ENCODE measurements at regions not wholly inside any gene's neighbourhood (a gene's known extent, or its start where the extent isn't known, plus 50 kb on each side); places are given as distances from the start of the nearest gene placed in this dataset.

GRCh38 chr9:85452841-85453240, 288.9 kb downstream of the AGTPBP1 start:
- no peak for DNase-seq
- Histone ChIP-seq H3K27me3 (no peaks in the 10 kb centered on the region), H3K9me3 (no peaks in the 10 kb centered on the region), H3K36me3 (no peaks in the 10 kb centered on the region), H3K4me1 (no peaks in the 10 kb centered on the region), H3K4me3 (no peak overlapping the region), H3K27ac (no peak overlapping the region)
- TF ChIP-seq CTCF (IDR thresholded peaks at IDR 0.05): no peak
- WGBS, 5 donors: 0 to 94% (median 47%) methylated on average over 1 of the region's 1 CpG
- intact Hi-C loops (cut with DNase I; ENCODE audit: low total_unique reads): no loop called here

- H3K27me3 ChIP-seq: no peaks in the 10 kb centered on the region
- no peaks in the 10 kb centered on the region for H3K4me1 ChIP-seq
- no peak overlapping the region for H3K4me3 ChIP-seq
- DNase-seq: no peak
- no peaks in the 10 kb centered on the region for H3K9me3 ChIP-seq
- no peak for TF ChIP-seq POLR2AphosphoS5 (IDR thresholded peaks at IDR 0.05)
- no peak for TF ChIP-seq CTCF (IDR thresholded peaks at IDR 0.05)
- no peak for TF ChIP-seq EP300 (IDR thresholded peaks at IDR 0.05)
- TF ChIP-seq POLR2A (IDR thresholded peaks at IDR 0.05): no peak
- intact Hi-C loops (cut with DNase I; ENCODE audit: low total_unique reads): no loop called here
- H3K27ac ChIP-seq: no peak overlapping the region
- no peaks in the 10 kb centered on the region for H3K36me3 ChIP-seq
- WGBS, 5 donors: 77 to 90% (median 89%) methylated on average over 1 to 3 of the region's 3 CpGs
Measured at GRCh38 chr9:85451680-85452079, 290.1 kb downstream of the AGTPBP1 start.

- no peak for TF ChIP-seq EP300 (IDR thresholded peaks at IDR 0.05)
- intact Hi-C loops (cut with DNase I; ENCODE audit: low total_unique reads): no loop called here
- DNase-seq: no peak
- no peaks in the 10 kb centered on the region for H3K4me1 ChIP-seq
- no peak overlapping the region for H3K27ac ChIP-seq
- no peaks in the 10 kb centered on the region for H3K9me3 ChIP-seq
- H3K36me3 ChIP-seq: no peaks in the 10 kb centered on the region
- no peak overlapping the region for H3K4me3 ChIP-seq
- no peaks in the 10 kb centered on the region for H3K27me3 ChIP-seq
Measured at GRCh38 chr9:85445887-85446286, 295.9 kb downstream of the AGTPBP1 start.

GRCh38 chr9:85444243-85444642, 297.5 kb downstream of the AGTPBP1 start:
- WGBS, 5 donors: 71 to 82% (median 75%) methylated on average over 5 of the region's 5 CpGs
- TF ChIP-seq EP300 (IDR thresholded peaks at IDR 0.05) (no peak), POLR2A (IDR thresholded peaks at IDR 0.05) (no peak), POLR2AphosphoS5 (IDR thresholded peaks at IDR 0.05) (no peak), CTCF (IDR thresholded peaks at IDR 0.05) (no peak)
- no peak for DNase-seq
- no peaks in the 10 kb centered on the region for H3K9me3 ChIP-seq
- H3K27ac ChIP-seq: no peak overlapping the region
- H3K36me3 ChIP-seq: no peaks in the 10 kb centered on the region
- no peak overlapping the region for H3K4me3 ChIP-seq
- no peaks in the 10 kb centered on the region for H3K4me1 ChIP-seq
- intact Hi-C loops (cut with DNase I; ENCODE audit: low total_unique reads): no loop called here
- no peaks in the 10 kb centered on the region for H3K27me3 ChIP-seq

GRCh38 chr9:85443190-85443598, 298.6 kb downstream of the AGTPBP1 start:
- Histone ChIP-seq H3K4me1 (no peaks in the 10 kb centered on the region), H3K27ac (no peak overlapping the region), H3K4me3 (no peak overlapping the region), H3K36me3 (no peaks in the 10 kb centered on the region), H3K9me3 (peaks cover 0 to 5% (median 2%) of the 10 kb centered on the region in 4 donors), H3K27me3 (no peaks in the 10 kb centered on the region)
- TF ChIP-seq CTCF (IDR thresholded peaks at IDR 0.05) (no peak), EP300 (IDR thresholded peaks at IDR 0.05) (no peak), POLR2A (IDR thresholded peaks at IDR 0.05) (no peak), POLR2AphosphoS5 (IDR thresholded peaks at IDR 0.05) (no peak)
- no peak for DNase-seq
- intact Hi-C loops (cut with DNase I; ENCODE audit: low total_unique reads): no loop called here
- WGBS, 5 donors: 78 to 83% (median 81%) methylated on average over 7 of the region's 7 CpGs
